Activated naive CD4-positive, alpha-beta T cell treated with anti-CD3 and anti-CD28 coated beads for 36 hours (primary cell): ENCODE measurements at regions not wholly inside any gene's neighbourhood (a gene's known extent, or its start where the extent isn't known, plus 50 kb on each side); places are given as distances from the start of the nearest gene placed in this dataset.
"Not testable (repeated sequence)": the region's sequence is repeated elsewhere in the genome, so short reads cannot be mapped to it uniquely, and the experiment has no call there.

Source experiments
- CTCF ChIA-PET: fragments of 350-600 bp; sonication (Branson Sonifier 250); formaldehyde crosslinking; loops from one replicate; lab custom pipeline; 2021; ENCODE audit warnings: antibody characterized with exemption; lab: Charles Lee
- DNase-seq: peaks from one replicate; pipeline ENCODE4 v3.0.0-alpha.2; 2020
- H3K27ac Mint-ChIP-seq: one replicate; pipeline ENCODE4 v1.8.0; 2021; ENCODE audit warnings: mild to moderate bottlenecking, mixed read lengths
- H3K27me3 Mint-ChIP-seq: one replicate; pipeline ENCODE4 v1.8.0; 2021; ENCODE audit warnings: low read depth, mixed read lengths
- H3K36me3 Mint-ChIP-seq: one replicate; pipeline ENCODE4 v1.8.0; 2021; ENCODE audit warnings: low read depth, mixed read lengths
- H3K4me1 Mint-ChIP-seq: one replicate; pipeline ENCODE4 v1.8.0; 2021; ENCODE audit warnings: low read depth, mixed read lengths
- H3K4me3 Mint-ChIP-seq: one replicate; pipeline ENCODE4 v1.8.0; 2021; ENCODE audit warnings: mild to moderate bottlenecking, moderate library complexity, mixed read lengths
- H3K9me3 Mint-ChIP-seq: one replicate; pipeline ENCODE4 v1.8.0; 2021; ENCODE audit warnings: mixed read lengths
- intact Hi-C: fragments of 100-400 bp; cut with micrococcal nuclease; formaldehyde crosslinking; loops from one replicate; pipeline ENCODE4 v1.15.1; 2023

GRCh38 chrX:84735025-84735424 lies 232.8 kb upstream of the HDX start:
- no peaks in the 10 kb centered on the region for H3K36me3 Mint-ChIP-seq
- CTCF ChIA-PET = no interaction called here
- no peaks in the 10 kb centered on the region for H3K9me3 Mint-ChIP-seq
- intact Hi-C loops = no loop called here
- no peak for DNase-seq
- no peak overlapping the region for H3K27ac Mint-ChIP-seq
- no peak overlapping the region for H3K4me3 Mint-ChIP-seq
- H3K27me3 Mint-ChIP-seq = no peaks in the 10 kb centered on the region
- no peaks in the 10 kb centered on the region for H3K4me1 Mint-ChIP-seq

GRCh38 chrX:84737471-84737871 lies 235.2 kb upstream of the HDX start:
- Mint-ChIP-seq H3K27ac (no peak overlapping the region), H3K36me3 (no peaks in the 10 kb centered on the region), H3K9me3 (no peaks in the 10 kb centered on the region), H3K4me1 (no peaks in the 10 kb centered on the region), H3K4me3 (no peak overlapping the region), H3K27me3 (no peaks in the 10 kb centered on the region)
- intact Hi-C loops = no loop called here
- CTCF ChIA-PET = no interaction called here
- DNase-seq = no peak

GRCh38 chrX:84747516-84747915 lies 245.3 kb upstream of the HDX start:
- DNase-seq = no peak
- intact Hi-C loops = no loop called here
- Mint-ChIP-seq H3K36me3 (no peaks in the 10 kb centered on the region), H3K9me3 (no peaks in the 10 kb centered on the region), H3K4me3 (no peak overlapping the region), H3K27ac (no peak overlapping the region), H3K4me1 (no peaks in the 10 kb centered on the region), H3K27me3 (no peaks in the 10 kb centered on the region)
- CTCF ChIA-PET = no interaction called here

- intact Hi-C loops = no loop called here
- Mint-ChIP-seq H3K27ac (no peak overlapping the region), H3K4me3 (no peak overlapping the region), H3K36me3 (no peaks in the 10 kb centered on the region), H3K9me3 (no peaks in the 10 kb centered on the region), H3K4me1 (no peaks in the 10 kb centered on the region), H3K27me3 (no peaks in the 10 kb centered on the region)
- DNase-seq = no peak
- CTCF ChIA-PET = no interaction called here
These were observed 246.9 kb upstream of the HDX start for GRCh38 chrX:84748965-84749656.

GRCh38 chrX:84760560-84760959 lies 243.1 kb upstream of the APOOL start:
- no peak overlapping the region for H3K27ac Mint-ChIP-seq
- no peaks in the 10 kb centered on the region for H3K36me3 Mint-ChIP-seq
- CTCF ChIA-PET = no interaction called here
- intact Hi-C loops = no loop called here
- H3K4me1 Mint-ChIP-seq = no peaks in the 10 kb centered on the region
- no peak overlapping the region for H3K4me3 Mint-ChIP-seq
- no peaks in the 10 kb centered on the region for H3K9me3 Mint-ChIP-seq
- H3K27me3 Mint-ChIP-seq = no peaks in the 10 kb centered on the region
- DNase-seq = no peak

GRCh38 chrX:84796321-84796720 lies 207.4 kb upstream of the APOOL start:
- H3K4me1 Mint-ChIP-seq = no peaks in the 10 kb centered on the region
- no peak overlapping the region for H3K4me3 Mint-ChIP-seq
- no peak for DNase-seq
- H3K9me3 Mint-ChIP-seq = peaks cover 2% of the 10 kb centered on the region
- no peak overlapping the region for H3K27ac Mint-ChIP-seq
- intact Hi-C loops = no loop called here
- CTCF ChIA-PET = no interaction called here
- no peaks in the 10 kb centered on the region for H3K27me3 Mint-ChIP-seq
- H3K36me3 Mint-ChIP-seq = no peaks in the 10 kb centered on the region

GRCh38 chrX:84830836-84831235 lies 172.8 kb upstream of the APOOL start:
- Mint-ChIP-seq H3K27me3 (no peaks in the 10 kb centered on the region), H3K4me1 (no peaks in the 10 kb centered on the region), H3K9me3 (peaks cover 3% of the 10 kb centered on the region), H3K27ac (no peak overlapping the region), H3K36me3 (no peaks in the 10 kb centered on the region), H3K4me3 (no peak overlapping the region)
- DNase-seq = no peak
- CTCF ChIA-PET = no interaction called here
- intact Hi-C loops = no loop called here

GRCh38 chrX:84846541-84846940 lies 157.1 kb upstream of the APOOL start:
- H3K4me1 Mint-ChIP-seq, CTCF ChIA-PET, H3K4me3 Mint-ChIP-seq, H3K9me3 Mint-ChIP-seq, DNase-seq, H3K27me3 Mint-ChIP-seq, intact Hi-C loops, H3K36me3 Mint-ChIP-seq, H3K27ac Mint-ChIP-seq: not testable (repeated sequence)

- intact Hi-C loops, H3K27ac Mint-ChIP-seq, H3K4me1 Mint-ChIP-seq, CTCF ChIA-PET, H3K27me3 Mint-ChIP-seq, H3K36me3 Mint-ChIP-seq, H3K4me3 Mint-ChIP-seq, DNase-seq: not testable (repeated sequence)
- peaks cover 10% of the 10 kb centered on the region for H3K9me3 Mint-ChIP-seq
These were observed 152.5 kb upstream of the APOOL start for GRCh38 chrX:84851183-84851582.

GRCh38 chrX:84856791-84857190 lies 146.9 kb upstream of the APOOL start:
- H3K27me3 Mint-ChIP-seq, CTCF ChIA-PET, H3K4me3 Mint-ChIP-seq, H3K9me3 Mint-ChIP-seq, H3K27ac Mint-ChIP-seq, H3K36me3 Mint-ChIP-seq, intact Hi-C loops, H3K4me1 Mint-ChIP-seq, DNase-seq: not testable (repeated sequence)

- H3K4me3 Mint-ChIP-seq, H3K27ac Mint-ChIP-seq, H3K9me3 Mint-ChIP-seq, DNase-seq, H3K36me3 Mint-ChIP-seq, CTCF ChIA-PET, H3K4me1 Mint-ChIP-seq, H3K27me3 Mint-ChIP-seq, intact Hi-C loops: not testable (repeated sequence)
These were observed 144.9 kb upstream of the APOOL start for GRCh38 chrX:84858771-84859170.

GRCh38 chrX:84865113-84865512 lies 138.6 kb upstream of the APOOL start:
- Mint-ChIP-seq H3K4me1 (no peaks in the 10 kb centered on the region), H3K4me3 (no peak overlapping the region), H3K27me3 (no peaks in the 10 kb centered on the region), H3K36me3 (no peaks in the 10 kb centered on the region), H3K27ac (no peak overlapping the region), H3K9me3 (no peaks in the 10 kb centered on the region)
- DNase-seq = no peak
- intact Hi-C loops = no loop called here
- CTCF ChIA-PET = no interaction called here

GRCh38 chrX:84870281-84870680 lies 133.4 kb upstream of the APOOL start:
- H3K4me1 Mint-ChIP-seq, intact Hi-C loops, CTCF ChIA-PET, H3K27me3 Mint-ChIP-seq, DNase-seq, H3K36me3 Mint-ChIP-seq, H3K4me3 Mint-ChIP-seq, H3K9me3 Mint-ChIP-seq, H3K27ac Mint-ChIP-seq: not testable (repeated sequence)
